Astrocyte of the spinal cord (primary cell): ENCODE measurements at regions not wholly inside any gene's neighbourhood (a gene's known extent, or its start where the extent isn't known, plus 50 kb on each side); places are given as distances from the start of the nearest gene placed in this dataset.
A peak's percentile ranks its signal among the peaks of the same experiment; 100 is the strongest.

Experiments used
- DNase-seq: peaks from one replicate; pipeline ENCODE4 v3.0.0; 2011; ENCODE audit warnings: low read depth, low spot score
- H3K4me3 ChIP-seq: 2 replicates; pipeline ENCODE4 v1.5.1; 2011; ENCODE audit warnings: low read depth, mild to moderate bottlenecking, low read length, moderate library complexity
- CTCF ChIP-seq: IDR thresholded peaks from 2 replicates; pipeline ENCODE4 v1.5.1; 2012; ENCODE audit warnings: low read depth, mild to moderate bottlenecking, low read length, inconsistent platforms
- in situ Hi-C: cut with HindIII; loops from 2 replicates; pipeline ENCODE4 v1.10.0; 2017; ENCODE audit warnings: low sequenced_read_pairs

DNA sequence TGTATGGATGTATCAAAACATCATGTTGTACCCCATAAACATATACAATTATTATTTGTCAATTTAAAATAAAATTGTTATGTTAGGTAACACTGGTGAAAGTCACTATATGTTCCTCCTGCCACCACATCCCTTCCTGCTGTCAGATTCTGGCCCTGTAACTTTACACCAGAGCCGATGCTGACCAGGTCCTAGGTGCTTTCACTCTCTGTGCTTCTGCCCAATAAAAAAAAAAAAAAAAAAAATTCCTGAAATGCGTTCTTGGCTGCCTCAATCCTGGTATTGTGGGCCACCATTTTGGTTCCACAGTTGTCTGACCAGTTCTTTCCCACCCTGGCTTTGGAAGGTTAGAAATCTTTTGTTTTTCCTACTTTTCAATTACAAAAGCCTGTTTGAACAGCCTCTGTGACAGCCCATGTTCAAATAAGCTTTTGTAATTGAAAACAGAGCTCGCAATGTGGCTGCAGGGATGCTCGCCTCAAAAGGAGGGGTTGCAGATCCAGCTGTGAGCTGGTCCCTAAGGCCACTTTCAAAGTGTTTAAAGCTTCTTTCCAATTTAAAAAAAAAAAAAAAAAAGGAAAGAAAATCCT, 831.0 kb upstream of the EEF2KMT start:
- in situ Hi-C loops = no loop called here
- no peak for TF ChIP-seq CTCF
- H3K4me3 ChIP-seq = no peak overlapping the region
- no peak for DNase-seq

DNA sequence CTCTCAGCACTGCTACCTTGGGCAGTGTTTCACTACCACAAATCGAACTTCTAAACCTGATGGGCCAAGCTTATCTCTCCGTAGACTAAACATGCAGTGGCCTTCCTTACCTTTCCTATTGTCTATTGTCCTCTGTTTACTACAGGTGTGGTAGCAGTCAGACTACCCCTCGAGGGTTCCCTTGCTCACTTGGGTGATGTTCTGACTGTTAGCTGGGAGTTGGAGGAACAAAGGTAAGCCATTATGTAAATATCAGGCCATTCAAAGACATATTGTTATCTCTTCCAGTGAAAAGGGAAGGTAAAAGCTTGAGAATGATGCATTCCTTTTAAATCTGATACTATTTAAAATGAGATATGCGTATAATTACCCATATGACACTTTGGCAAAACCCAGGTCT, 828.3 kb upstream of the EEF2KMT start:
- TF ChIP-seq CTCF = no peak
- in situ Hi-C loops = no loop called here
- no peak for DNase-seq
- no peak overlapping the region for H3K4me3 ChIP-seq

DNA sequence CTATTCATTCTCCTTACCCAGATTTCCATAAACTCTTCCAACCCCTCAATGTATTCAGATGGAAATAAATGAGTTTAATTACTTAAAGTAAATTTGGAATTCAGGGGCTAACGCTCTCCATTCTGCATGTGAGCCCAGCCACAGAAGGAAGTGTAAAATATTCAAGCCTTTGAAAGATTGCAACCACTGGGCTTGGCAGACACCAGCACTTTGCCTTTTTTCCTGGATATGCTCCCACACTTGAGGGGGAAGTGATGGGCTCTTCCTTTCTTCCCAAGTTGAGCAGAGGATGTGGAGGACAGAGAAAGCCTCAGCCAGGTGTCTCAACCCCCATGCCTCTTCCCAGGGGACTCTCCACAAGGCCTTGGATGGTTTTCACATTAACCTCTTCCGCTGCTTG, 825.1 kb upstream of the EEF2KMT start:
- no peak for TF ChIP-seq CTCF
- H3K4me3 ChIP-seq = no peak overlapping the region
- DNase-seq = no peak
- in situ Hi-C loops = no loop called here

- in situ Hi-C loops = no loop called here
- H3K4me3 ChIP-seq = no peak overlapping the region
- no peak for DNase-seq
- no peak for TF ChIP-seq CTCF
Measured at GRCh38 chr16:5918567-5919130, 821.1 kb upstream of the EEF2KMT start.

GRCh38 chr16:5917436-5918195, 820.0 kb upstream of the EEF2KMT start:
- in situ Hi-C loops = no loop called here
- TF ChIP-seq CTCF = no peak
- no peak overlapping the region for H3K4me3 ChIP-seq
- DNase-seq = no peak

DNA sequence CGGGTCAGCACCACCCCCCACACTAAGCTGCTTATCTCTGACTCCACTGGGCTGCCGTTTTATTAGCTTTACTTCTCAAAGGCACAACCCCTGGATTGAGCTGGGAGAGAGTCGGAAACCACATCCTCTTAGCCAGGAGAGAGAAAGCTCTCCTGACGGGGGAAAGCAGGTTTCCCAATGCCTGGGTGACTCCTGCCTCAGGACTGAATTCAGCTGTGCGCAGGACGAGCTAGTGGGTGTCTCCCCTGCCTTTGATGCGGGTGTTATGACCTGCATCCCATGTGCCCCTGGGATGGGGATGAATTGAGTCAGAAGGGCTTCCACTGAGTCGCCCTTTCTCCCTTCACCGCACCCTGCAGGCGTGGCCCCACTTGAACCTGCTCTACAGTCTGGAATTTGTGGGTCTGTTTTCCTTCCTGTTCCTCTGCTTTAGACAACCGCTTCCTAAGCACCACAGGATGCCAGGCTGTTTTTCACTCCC, 819.2 kb upstream of the EEF2KMT start:
- no peak overlapping the region for H3K4me3 ChIP-seq
- no peak for TF ChIP-seq CTCF
- in situ Hi-C loops = no loop called here
- peak; percentile 25 for DNase-seq
